GM12878 (cell line): ENCODE measurements at regions not wholly inside any gene's neighbourhood (a gene's known extent, or its start where the extent isn't known, plus 50 kb on each side); places are given as distances from the start of the nearest gene placed in this dataset.

Experiments
- ATAC-seq: fragments of 200-7000 bp; cut with Tn5 transposase; 3 replicates; pipeline ENCODE4 v1.9.1; 2020; ENCODE audit warnings: mild to moderate bottlenecking, moderate library complexity
- BruUV-seq: library from RNA; stranded (reverse); fragments of 400-500 nt; replicated peaks from 2 replicates; lab custom pipeline; 2021; lab: Mats Ljungman, UMichigan
- CTCF ChIA-PET: fragments of 300-600 bp; sonication (Branson Sonifier 250); formaldehyde crosslinking; extraction: SDS; loops from one replicate; lab custom pipeline; 2021; ENCODE audit warnings: inconsistent platforms; lab: Yijun Ruan, JAX
- POLR2A ChIA-PET: fragments of 350-600 bp; formaldehyde crosslinking; extraction: SDS; loops from one replicate; lab custom pipeline; 2021; ENCODE audit warnings: inconsistent platforms; lab: Charles Lee
- RAD21 ChIA-PET: fragments of 300-600 bp; sonication (Branson Sonifier 250); formaldehyde crosslinking; loops from one replicate; lab custom pipeline; 2023; ENCODE audit warnings: antibody characterized with exemption; ENCODE audit not compliant: unreplicated experiment; lab: Charles Lee
- SMC1A ChIA-PET: fragments of 300-600 bp; sonication (Branson Sonifier 250); formaldehyde crosslinking; loops from one replicate; lab custom pipeline; 2023; ENCODE audit not compliant: unreplicated experiment, uncharacterized antibody; lab: Charles Lee
- DNase-seq: peaks from one replicate; pipeline ENCODE4 v3.0.0-alpha.2; 2011; ENCODE audit warnings: low read depth, low spot score
- FAIRE-seq: peaks from 3 replicates; lab custom pipeline; 2011; peaks lifted over from hg19 to GRCh38; lab: Jason Lieb, UNC
- H2AFZ ChIP-seq: 2 replicates; pipeline ENCODE4 v1.6.0; 2011; ENCODE audit warnings: low read depth, low read length, control low read depth; ENCODE audit not compliant: control insufficient read depth
- H3K27ac ChIP-seq: 2 replicates; pipeline ENCODE4 v1.5.1; 2011; ENCODE audit warnings: control low read depth; ENCODE audit not compliant: control insufficient read depth, insufficient read depth
- H3K27me3 ChIP-seq, 2 experiments: replicated peaks in 1 of 2; 2 replicates each; pipeline versions ENCODE4 v1.6.0 to v1.6.1; 2011; ENCODE audit warnings: low read length in 1 of 2; ENCODE audit not compliant: control insufficient read depth in 2 of 2, insufficient read depth in 2 of 2
- H3K36me3 ChIP-seq, 2 experiments: 2 replicates each; pipeline ENCODE4 v1.5.1; 2011; ENCODE audit warnings: low read length in 1 of 2; ENCODE audit not compliant: control insufficient read depth in 2 of 2, insufficient read depth in 2 of 2
- H3K4me1 ChIP-seq: 2 replicates; pipeline ENCODE4 v1.6.1; 2011; ENCODE audit warnings: mild to moderate bottlenecking, low read length, moderate library complexity, mixed read lengths; ENCODE audit not compliant: control insufficient read depth, insufficient read depth
- H3K4me2 ChIP-seq: 2 replicates; pipeline ENCODE4 v1.6.0; 2011; ENCODE audit warnings: control low read depth; ENCODE audit not compliant: control insufficient read depth, insufficient read depth
- H3K4me3 ChIP-seq: fragments of 200-600 bp; sonication (generic); 2 replicates; pipeline ENCODE4 v1.5.1; 2016
- H3K79me2 ChIP-seq: 2 replicates; pipeline ENCODE4 v1.6.0; 2011; ENCODE audit warnings: low read length; ENCODE audit not compliant: control insufficient read depth, insufficient read depth
- H3K9ac ChIP-seq: 2 replicates; pipeline ENCODE4 v1.8.0; 2011; ENCODE audit warnings: low read length, control low read depth, mixed read lengths; ENCODE audit not compliant: control insufficient read depth, insufficient read depth
- H3K9me3 ChIP-seq: replicated peaks from 3 replicates; pipeline ENCODE4 v1.5.1; 2011; ENCODE audit warnings: mild to moderate bottlenecking, low read length; ENCODE audit not compliant: control insufficient read depth, insufficient read depth
- H4K20me1 ChIP-seq: 2 replicates; pipeline ENCODE4 v1.6.0; 2011; ENCODE audit not compliant: control insufficient read depth, insufficient read depth
- FOXK2 ChIP-seq: fragments of 450-650 bp; IDR thresholded peaks from 2 replicates; pipeline ENCODE4 v1.6.1; 2017; ENCODE audit warnings: mild to moderate bottlenecking, moderate library complexity
- MYC ChIP-seq: IDR thresholded peaks from 2 replicates; pipeline ENCODE4 v1.6.1; 2011; ENCODE audit warnings: mild to moderate bottlenecking, low read length, moderate library complexity, inconsistent platforms; ENCODE audit not compliant: insufficient read depth, insufficient replicate concordance, insufficient read length, severe bottlenecking
- NR2C2 ChIP-seq: IDR thresholded peaks from 2 replicates; pipeline ENCODE4 v1.6.1; 2011; ENCODE audit warnings: borderline replicate concordance, low read depth; ENCODE audit not compliant: control insufficient read depth, insufficient read length
- PAX5 ChIP-seq: IDR thresholded peaks from 2 replicates; pipeline ENCODE4 v1.6.1; 2011; ENCODE audit warnings: low read depth, low read length, borderline replicate concordance
- PBX3 ChIP-seq: IDR thresholded peaks from 2 replicates; pipeline ENCODE4 v1.6.1; 2011; ENCODE audit warnings: mild to moderate bottlenecking, low read depth, low read length, moderate library complexity; ENCODE audit not compliant: insufficient replicate concordance
- RFX5 ChIP-seq: IDR thresholded peaks from 2 replicates; pipeline ENCODE4 v1.6.1; 2011; ENCODE audit warnings: low read depth, low read length, improper control_type of control experiment
- ZNF24 ChIP-seq: fragments of 450-650 bp; IDR thresholded peaks from 2 replicates; pipeline ENCODE4 v1.6.1; 2017; ENCODE audit warnings: antibody characterized with exemption, mild to moderate bottlenecking
- WGBS: methylation state at CpG from one replicate; pipeline ENCODE4 v1.1.6; 2016; ENCODE audit warnings: low lambda C conversion rate; ENCODE audit not compliant: insufficient replicate concordance, insufficient coverage; ENCODE audit errors: missing lambda C conversion rate; 5-methylcytosine and 5-hydroxymethylcytosine counted together
- in situ Hi-C: fragments of 300-500 bp; cut with MboI; formaldehyde crosslinking; loops from 9 replicates; pipeline ENCODE4 v1.14.3; 2018; ENCODE audit warnings: mixed read lengths
- intact Hi-C: fragments of 100-400 bp; cut with micrococcal nuclease; formaldehyde crosslinking; loops from one replicate; pipeline ENCODE4 v1.14.2; 2022; ENCODE audit not compliant: unreplicated experiment
- TF ChIP-seq, protein P1 (sequence below): IDR thresholded peaks from 2 replicates; pipeline ENCODE4 v1.6.1; 2012; ENCODE audit warnings: low read depth, low read length, improper control_type of control experiment

DNA sequence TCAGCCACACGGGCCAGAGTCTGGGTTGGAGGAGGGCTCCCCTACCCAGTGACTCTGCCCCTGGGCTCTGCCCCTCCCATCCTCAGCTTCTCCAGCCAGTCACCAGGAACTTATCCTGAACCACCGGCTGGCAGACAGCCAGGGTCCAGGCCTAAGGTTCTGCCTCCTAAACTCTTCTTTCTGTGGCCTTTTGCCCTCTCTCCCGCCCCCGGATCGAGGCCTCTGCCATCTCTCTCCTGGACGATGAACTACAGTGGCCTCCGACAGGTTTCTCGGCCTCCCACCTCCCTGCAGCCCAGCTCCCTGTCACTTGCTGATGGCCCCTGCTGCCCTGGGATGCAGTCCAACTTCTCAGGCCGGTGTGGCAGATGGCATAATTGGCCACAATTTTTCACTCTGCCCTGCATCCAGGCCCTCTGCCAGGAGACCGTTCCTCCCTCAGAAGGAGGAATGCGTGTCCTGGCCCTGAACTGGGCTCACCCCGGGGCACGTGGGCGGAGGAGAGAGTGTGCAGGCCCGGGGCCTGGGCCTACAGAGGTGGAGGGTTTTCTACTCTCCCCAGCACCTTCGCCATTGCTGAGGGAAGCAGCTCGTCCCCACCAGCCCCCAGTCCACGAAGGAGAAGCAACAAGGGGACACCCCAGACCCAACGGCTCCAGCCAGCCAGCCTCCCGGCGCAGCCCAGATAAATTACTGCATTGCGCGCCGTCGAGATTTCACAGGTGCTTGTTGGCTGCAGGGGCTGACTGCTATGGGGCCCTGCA, 81.9 kb upstream of the LRPAP1 start (continued):
- TF ChIP-seq, protein P1, sequence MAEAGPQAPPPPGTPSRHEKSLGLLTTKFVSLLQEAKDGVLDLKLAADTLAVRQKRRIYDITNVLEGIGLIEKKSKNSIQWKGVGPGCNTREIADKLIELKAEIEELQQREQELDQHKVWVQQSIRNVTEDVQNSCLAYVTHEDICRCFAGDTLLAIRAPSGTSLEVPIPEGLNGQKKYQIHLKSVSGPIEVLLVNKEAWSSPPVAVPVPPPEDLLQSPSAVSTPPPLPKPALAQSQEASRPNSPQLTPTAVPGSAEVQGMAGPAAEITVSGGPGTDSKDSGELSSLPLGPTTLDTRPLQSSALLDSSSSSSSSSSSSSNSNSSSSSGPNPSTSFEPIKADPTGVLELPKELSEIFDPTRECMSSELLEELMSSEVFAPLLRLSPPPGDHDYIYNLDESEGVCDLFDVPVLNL = no peak
- TF ChIP-seq RFX5 = no peak

GRCh38 chr4:3612934-3613333, 80.7 kb upstream of the LRPAP1 start:
- WGBS = 20% methylated on average over 1 of the region's 1 CpG
- Histone ChIP-seq H3K9me3 (no peaks in the 10 kb centered on the region; the same call in 2 of the 3 replicates), H3K4me2 (no peak overlapping the region), H2AFZ (no peak overlapping the region), H4K20me1 (no peaks in the 10 kb centered on the region), H3K79me2 (no peaks in the 10 kb centered on the region)
- DNase-seq (no peak), ATAC-seq (no peak)
- SMC1A ChIA-PET = no interaction called here
- TF ChIP-seq PAX5 = no peak
- TF ChIP-seq PBX3 = no peak
- TF ChIP-seq ZNF24 = no peak
- TF ChIP-seq MYC = no peak
- no peak for TF ChIP-seq FOXK2
- TF ChIP-seq NR2C2 = no peak
- TF ChIP-seq, all 136 proteins: peak for 0
- in situ Hi-C loops (no loop called here), intact Hi-C loops (no loop called here)
- Histone ChIP-seq H3K4me3 (no peak overlapping the region), H3K9ac (no peak overlapping the region), H3K27ac (no peak overlapping the region), H3K36me3 (no peaks in the 10 kb centered on the region), H3K27me3 (no peaks in the 10 kb centered on the region), H3K4me1 (no peaks in the 10 kb centered on the region)
- POLR2A ChIA-PET = no interaction called here
- RAD21 ChIA-PET = no interaction called here
- FAIRE-seq = no peak
- BruUV-seq = no TSS peak
- CTCF ChIA-PET = no interaction called here
